Nephron (organoid): ENCODE measurements at regions not wholly inside any gene's neighbourhood (a gene's known extent, or its start where the extent isn't known, plus 50 kb on each side); places are given as distances from the start of the nearest gene placed in this dataset.
"Not testable (repeated sequence)": the region's sequence is repeated elsewhere in the genome, so short reads cannot be mapped to it uniquely, and the experiment has no call there.

ENCODE experiments used
- H3K27ac Mint-ChIP-seq, 3 experiments: 2 replicates each; pipeline ENCODE4 v1.8.0; 2020; ENCODE audit warnings: mixed read lengths in 3 of 3, mild to moderate bottlenecking in 2 of 3, moderate library complexity in 1 of 3
- H3K27me3 Mint-ChIP-seq: 2 replicates; pipeline ENCODE4 v1.8.0; 2021; ENCODE audit warnings: low read depth, mild to moderate bottlenecking, moderate library complexity, mixed read lengths
- H3K36me3 Mint-ChIP-seq: 2 replicates; pipeline ENCODE4 v1.8.0; 2020; ENCODE audit warnings: low read depth, mixed read lengths
- H3K4me1 Mint-ChIP-seq: 2 replicates; pipeline ENCODE4 v1.8.0; 2020; ENCODE audit warnings: mixed read lengths
- H3K4me3 Mint-ChIP-seq, 3 experiments: 2 replicates each; pipeline ENCODE4 v1.8.0; 2020; ENCODE audit warnings: mild to moderate bottlenecking in 3 of 3, mixed read lengths in 3 of 3, moderate library complexity in 2 of 3
- H3K9me3 Mint-ChIP-seq: 2 replicates; pipeline ENCODE4 v1.8.0; 2020; ENCODE audit warnings: mixed read lengths
- TF ChIP-seq, protein P1 (sequence below), 3 experiments: fragments of 200-600 bp; sonication (generic); IDR thresholded peaks; one replicate each; pipeline ENCODE4 v1.5.0; 2021; ENCODE audit warnings: antibody characterized with exemption in 3 of 3; ENCODE audit not compliant: unreplicated experiment in 3 of 3

DNA sequence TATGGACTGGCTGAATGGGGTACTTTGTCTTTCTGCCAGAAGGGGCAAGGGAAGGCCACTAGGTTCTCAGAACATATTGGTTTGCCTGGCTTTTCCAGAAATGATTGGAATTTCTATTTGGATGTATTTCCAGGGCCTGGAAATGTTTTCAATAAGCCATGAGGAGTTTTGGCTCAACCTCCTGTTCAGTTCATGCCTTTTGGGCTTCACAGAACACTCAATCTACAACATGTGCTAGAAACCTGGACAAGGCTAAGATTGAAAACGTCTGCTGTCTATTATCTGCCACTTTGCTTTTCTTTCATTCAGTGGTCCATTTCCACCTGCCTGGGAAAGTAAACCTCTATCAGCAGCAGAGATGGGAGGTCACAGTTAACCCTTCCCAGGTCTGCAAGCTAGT lies 793.4 kb downstream of the TENT5A start:
- H3K36me3 Mint-ChIP-seq, result no peaks in the 10 kb centered on the region
- no peak overlapping the region for H3K4me3 Mint-ChIP-seq
- peaks cover 21% of the 10 kb centered on the region for H3K4me1 Mint-ChIP-seq
- no peaks in the 10 kb centered on the region for H3K27me3 Mint-ChIP-seq
- H3K9me3 Mint-ChIP-seq, result no peaks in the 10 kb centered on the region
- peak overlapping the region in 2 of 3 experiments; percentile 62 to 89 for H3K27ac Mint-ChIP-seq
- TF ChIP-seq, protein P1, sequence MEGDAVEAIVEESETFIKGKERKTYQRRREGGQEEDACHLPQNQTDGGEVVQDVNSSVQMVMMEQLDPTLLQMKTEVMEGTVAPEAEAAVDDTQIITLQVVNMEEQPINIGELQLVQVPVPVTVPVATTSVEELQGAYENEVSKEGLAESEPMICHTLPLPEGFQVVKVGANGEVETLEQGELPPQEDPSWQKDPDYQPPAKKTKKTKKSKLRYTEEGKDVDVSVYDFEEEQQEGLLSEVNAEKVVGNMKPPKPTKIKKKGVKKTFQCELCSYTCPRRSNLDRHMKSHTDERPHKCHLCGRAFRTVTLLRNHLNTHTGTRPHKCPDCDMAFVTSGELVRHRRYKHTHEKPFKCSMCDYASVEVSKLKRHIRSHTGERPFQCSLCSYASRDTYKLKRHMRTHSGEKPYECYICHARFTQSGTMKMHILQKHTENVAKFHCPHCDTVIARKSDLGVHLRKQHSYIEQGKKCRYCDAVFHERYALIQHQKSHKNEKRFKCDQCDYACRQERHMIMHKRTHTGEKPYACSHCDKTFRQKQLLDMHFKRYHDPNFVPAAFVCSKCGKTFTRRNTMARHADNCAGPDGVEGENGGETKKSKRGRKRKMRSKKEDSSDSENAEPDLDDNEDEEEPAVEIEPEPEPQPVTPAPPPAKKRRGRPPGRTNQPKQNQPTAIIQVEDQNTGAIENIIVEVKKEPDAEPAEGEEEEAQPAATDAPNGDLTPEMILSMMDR (IDR thresholded peaks at IDR 0.05; ENCODE audit: unreplicated experiment in 3 of 3), result no peak

DNA sequence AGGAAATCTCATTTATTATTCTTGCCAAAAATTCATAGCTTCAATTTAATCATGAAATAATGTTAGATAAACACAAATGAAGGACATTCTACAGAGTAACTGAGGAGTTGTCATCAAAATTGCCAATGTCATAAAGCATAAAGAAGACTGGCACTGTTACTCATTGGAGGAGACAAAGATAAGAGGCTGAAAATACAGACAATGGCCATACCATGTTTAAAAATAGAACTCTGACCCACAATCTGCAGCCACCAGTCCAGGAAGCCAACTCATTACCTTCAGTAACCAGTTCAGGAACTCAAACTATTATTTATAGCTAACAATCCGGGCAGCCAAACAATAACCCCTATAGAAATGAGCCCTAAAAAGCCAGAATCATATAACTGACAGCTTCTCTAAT lies 795.6 kb downstream of the TENT5A start:
- Mint-ChIP-seq H3K4me3 (no peak overlapping the region), H3K27me3 (no peaks in the 10 kb centered on the region), H3K36me3 (no peaks in the 10 kb centered on the region), H3K9me3 (no peaks in the 10 kb centered on the region), H3K4me1 (peaks cover 11% of the 10 kb centered on the region), H3K27ac (no peak overlapping the region)
- TF ChIP-seq, protein P1 (IDR thresholded peaks at IDR 0.05; ENCODE audit: unreplicated experiment in 3 of 3), result no peak

DNA sequence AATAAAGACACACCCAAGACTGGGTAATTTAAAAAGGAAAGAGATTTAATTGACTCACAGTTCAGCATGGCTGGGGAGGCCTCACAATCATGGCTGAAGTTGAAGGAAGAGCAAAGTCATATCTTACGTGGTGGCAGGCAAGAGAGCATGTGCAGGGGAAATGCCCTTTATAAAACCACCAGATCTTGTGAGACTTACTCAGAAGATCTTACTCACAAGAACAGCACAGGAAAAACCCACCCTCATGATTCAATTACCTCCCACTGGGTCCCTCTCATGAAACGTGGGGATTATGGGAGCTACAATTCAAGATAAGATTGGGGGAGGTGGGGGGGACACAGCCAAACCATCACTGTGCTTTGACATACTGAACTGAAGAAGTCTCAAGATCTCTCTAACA lies 800.0 kb downstream of the TENT5A start:
- H3K36me3 Mint-ChIP-seq, result not testable (repeated sequence)

DNA sequence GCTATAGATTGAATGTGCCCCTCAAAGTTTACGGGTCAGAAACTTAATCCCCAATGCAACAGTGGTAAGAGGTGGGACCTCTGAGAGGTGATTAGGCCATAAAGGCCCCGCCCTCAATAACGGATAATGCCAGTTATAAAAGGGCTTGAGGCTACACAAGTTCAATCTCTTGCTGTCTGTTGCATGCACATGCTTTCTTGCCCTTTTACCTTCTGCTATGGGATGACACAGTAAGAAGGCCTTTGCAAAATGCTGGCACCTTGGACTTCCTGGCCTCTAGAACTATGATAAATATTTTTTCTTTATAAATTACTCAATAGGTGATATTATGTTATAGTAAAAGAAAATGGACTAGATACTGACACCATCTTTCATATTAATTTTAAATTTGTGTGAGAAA lies 806.1 kb downstream of the TENT5A start:
- no peak overlapping the region for H3K4me3 Mint-ChIP-seq
- no peaks in the 10 kb centered on the region for H3K9me3 Mint-ChIP-seq
- TF ChIP-seq, protein P1 (IDR thresholded peaks at IDR 0.05; ENCODE audit: unreplicated experiment in 3 of 3), result no peak
- no peaks in the 10 kb centered on the region for H3K36me3 Mint-ChIP-seq
- no peaks in the 10 kb centered on the region for H3K27me3 Mint-ChIP-seq
- no peak overlapping the region for H3K27ac Mint-ChIP-seq
- peaks cover 6% of the 10 kb centered on the region for H3K4me1 Mint-ChIP-seq

More for the DNA sequence above, 800.0 kb downstream of the TENT5A start:
- not testable (repeated sequence) for H3K9me3 Mint-ChIP-seq, H3K4me1 Mint-ChIP-seq, H3K27ac Mint-ChIP-seq, H3K4me3 Mint-ChIP-seq, H3K27me3 Mint-ChIP-seq

DNA sequence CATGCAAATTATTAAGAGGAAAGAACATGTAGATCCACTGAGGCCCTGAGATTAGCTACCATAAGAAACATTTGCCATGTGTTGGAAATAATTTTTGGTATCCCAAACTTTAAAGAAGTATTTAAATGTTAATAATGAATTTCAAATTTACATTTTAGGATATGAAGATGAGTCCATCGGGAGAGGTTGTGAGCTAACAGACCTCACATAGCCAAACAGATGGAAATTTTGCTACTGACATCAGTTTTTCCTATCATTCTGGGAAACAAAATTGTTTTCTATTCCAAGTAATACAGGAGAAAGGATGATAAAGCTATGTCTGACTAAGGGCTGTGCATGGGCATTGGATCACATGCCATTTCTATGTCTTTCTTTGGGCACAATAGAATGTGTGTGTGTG lies 809.6 kb downstream of the TENT5A start:
- H3K9me3 Mint-ChIP-seq, result peaks cover 9% of the 10 kb centered on the region

DNA sequence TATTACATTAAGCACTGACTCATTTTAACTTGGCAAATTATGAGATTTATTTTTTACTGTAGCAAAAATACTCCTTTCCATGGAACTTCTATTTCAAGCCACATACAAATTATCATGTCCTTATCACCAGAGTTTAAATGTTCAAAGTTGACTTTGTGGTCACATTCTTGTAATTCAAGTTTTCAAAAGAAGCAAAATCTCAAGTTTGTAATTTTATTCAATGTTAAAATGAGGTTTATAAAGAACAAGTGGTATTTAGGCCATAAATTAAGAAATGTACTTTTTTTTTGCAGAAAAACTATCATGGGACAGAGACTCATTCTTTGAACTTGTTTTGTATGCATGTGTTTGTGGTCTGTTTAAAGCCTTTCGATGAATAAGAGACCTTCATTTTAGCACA lies 811.5 kb downstream of the TENT5A start:
- Mint-ChIP-seq H3K4me1 (peaks cover 27% of the 10 kb centered on the region), H3K27ac (peak overlapping the region; percentile 37 to 79 (median 50)), H3K9me3 (peaks cover 16% of the 10 kb centered on the region), H3K4me3 (no peak overlapping the region), H3K27me3 (no peaks in the 10 kb centered on the region), H3K36me3 (no peaks in the 10 kb centered on the region)
- TF ChIP-seq, protein P1 (IDR thresholded peaks at IDR 0.05; ENCODE audit: unreplicated experiment in 3 of 3), result no peak

More for the DNA sequence above, 809.6 kb downstream of the TENT5A start:
- Mint-ChIP-seq H3K36me3 (no peaks in the 10 kb centered on the region), H3K4me3 (no peak overlapping the region), H3K4me1 (peaks cover 27% of the 10 kb centered on the region), H3K27ac (no peak overlapping the region), H3K27me3 (no peaks in the 10 kb centered on the region)
- TF ChIP-seq, protein P1 (IDR thresholded peaks at IDR 0.05; ENCODE audit: unreplicated experiment in 3 of 3), result no peak
